ENCODE measurements at regions not wholly inside any gene's neighbourhood (a gene's known extent, or its start where the extent isn't known, plus 50 kb on each side); places are given as distances from the start of the nearest gene placed in this dataset.

DNA sequence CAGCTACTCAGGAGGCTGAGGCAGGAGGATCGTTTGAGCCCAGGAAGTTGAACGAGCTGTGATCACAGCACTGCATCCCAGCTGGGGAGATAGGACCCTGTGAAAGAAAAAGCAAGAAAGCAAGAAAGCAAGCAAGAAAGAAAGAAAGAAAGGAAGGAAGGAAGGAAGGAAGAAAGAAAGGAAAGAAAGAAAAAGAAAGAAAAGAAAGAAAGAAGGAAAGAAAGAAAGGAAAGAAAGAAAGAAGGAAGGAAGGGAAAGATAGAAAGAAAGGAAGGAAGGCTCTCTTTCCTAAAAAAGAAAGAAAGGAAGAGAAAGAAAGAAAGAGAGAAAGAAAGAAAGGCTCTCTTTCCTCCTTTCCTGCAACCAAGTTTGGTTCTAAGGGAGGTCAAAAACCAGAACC is 380.3 kb downstream of the PCNX1 start:
- TF ChIP-seq ZNF274 (IDR thresholded peaks at IDR 0.05; ENCODE audit: low read depth, low read length) (no peak), SUZ12 (IDR thresholded peaks at IDR 0.05; ENCODE audit: extremely low read depth, insufficient read depth, insufficient read length) (no peak), YY1 (IDR thresholded peaks at IDR 0.05; ENCODE audit: insufficient read depth, insufficient read length) (no peak)
